Right ventricle myocardium inferior (tissue), 1 donor: ENCODE measurements at regions not wholly inside any gene's neighbourhood (a gene's known extent, or its start where the extent isn't known, plus 50 kb on each side); places are given as distances from the start of the nearest gene placed in this dataset.

ENCODE experiments used
- ATAC-seq: fragments of 200-7000 bp; cut with Tn5 transposase; one replicate; pipeline ENCODE4 v1.9.1; 2020; ENCODE audit warnings: mild to moderate bottlenecking, moderate library complexity
- DNase-seq: peaks from one replicate; pipeline ENCODE4 v3.0.0; 2021; ENCODE audit errors: missing footprints
- intact Hi-C: fragments of 100-400 bp; cut with DNase I; formaldehyde crosslinking; loops from one replicate; pipeline ENCODE4 v1.11.0; 2022
- donor health status: DM: no; HTN: yes; CAD: no; lungs with severe emphysema.

DNA sequence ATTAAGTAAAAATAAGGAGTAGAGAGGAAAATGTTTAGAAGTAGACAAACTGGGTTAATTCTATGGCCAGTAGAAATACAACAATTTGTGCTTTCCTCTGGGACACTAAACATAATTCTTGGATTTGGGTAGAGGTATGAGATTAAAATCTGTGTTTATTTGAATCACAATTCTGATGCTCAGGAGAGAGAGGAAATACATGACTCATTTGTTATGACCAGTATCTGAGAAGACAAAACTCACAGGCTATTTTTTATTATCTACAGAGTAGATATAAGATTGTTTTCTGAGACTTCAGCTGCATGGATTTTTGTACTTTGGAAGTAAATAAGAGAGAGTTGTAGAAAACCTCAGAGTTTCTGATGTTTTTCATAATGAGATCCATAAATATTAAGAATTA, 315.7 kb upstream of the CWC22 start:
- intact Hi-C loops: no loop called here
- ATAC-seq: no peak

DNA sequence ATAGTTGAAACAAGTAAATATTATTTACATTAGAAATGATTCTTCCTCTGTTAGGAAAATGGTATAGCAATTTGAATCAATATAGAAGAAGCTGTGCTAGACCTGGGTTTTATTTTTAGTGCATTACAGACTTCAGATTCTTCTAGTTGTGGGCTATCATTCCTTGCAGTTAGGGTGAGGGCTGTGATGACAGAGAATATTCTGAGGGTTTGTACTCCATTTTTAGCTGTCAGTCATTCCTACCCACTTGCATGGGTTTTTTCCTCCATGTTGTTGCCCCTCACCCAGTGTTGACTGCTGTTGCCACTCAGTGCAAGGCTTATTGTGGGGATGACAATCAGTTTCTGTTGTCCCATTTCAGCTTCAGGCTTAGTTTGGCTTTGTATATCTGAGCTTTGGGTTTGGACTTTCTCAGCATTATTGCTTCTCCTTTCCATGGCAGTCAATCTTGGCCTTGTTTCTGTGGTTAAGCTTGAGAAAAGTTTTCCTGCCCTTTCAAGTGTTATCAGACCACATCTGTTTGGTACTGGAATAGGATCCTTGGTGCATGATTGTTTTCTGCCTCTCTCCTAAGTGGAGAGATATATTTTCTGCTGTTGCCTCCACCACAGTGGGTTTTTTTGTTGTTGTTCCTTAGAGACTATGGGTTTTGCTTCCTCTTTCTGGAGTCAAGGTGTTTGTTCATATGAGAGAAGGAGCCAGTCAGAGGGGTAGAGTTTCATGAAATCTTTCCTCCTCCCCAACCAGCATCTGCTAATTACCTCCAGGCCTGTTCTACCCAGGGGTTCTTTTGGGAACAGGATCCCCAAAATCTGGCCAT, 312.7 kb upstream of the CWC22 start:
- ATAC-seq (no peak), DNase-seq (no peak)
- intact Hi-C loops: no loop called here

More for the DNA sequence above, 315.7 kb upstream of the CWC22 start:
- DNase-seq: no peak

DNA sequence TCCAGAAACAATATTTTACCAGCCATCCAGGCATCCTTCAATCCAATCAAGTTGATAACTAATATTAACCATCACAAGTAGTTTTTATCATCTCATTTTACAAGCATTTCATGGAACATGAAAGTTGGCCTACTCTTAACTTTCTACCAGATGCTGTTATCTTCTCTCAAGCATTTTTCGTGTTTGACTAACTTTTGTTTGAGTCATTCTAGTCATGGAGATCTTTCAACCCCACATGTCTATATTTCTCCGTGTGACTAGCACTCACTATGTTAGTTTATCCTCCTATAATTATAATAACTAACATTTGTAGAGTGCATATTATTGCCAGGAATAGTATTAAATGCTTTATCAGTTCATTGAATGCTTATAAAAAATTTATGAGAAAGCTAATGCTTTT, 307.0 kb upstream of the CWC22 start:
- DNase-seq: no peak
- no peak for ATAC-seq
- intact Hi-C loops: no loop called here

DNA sequence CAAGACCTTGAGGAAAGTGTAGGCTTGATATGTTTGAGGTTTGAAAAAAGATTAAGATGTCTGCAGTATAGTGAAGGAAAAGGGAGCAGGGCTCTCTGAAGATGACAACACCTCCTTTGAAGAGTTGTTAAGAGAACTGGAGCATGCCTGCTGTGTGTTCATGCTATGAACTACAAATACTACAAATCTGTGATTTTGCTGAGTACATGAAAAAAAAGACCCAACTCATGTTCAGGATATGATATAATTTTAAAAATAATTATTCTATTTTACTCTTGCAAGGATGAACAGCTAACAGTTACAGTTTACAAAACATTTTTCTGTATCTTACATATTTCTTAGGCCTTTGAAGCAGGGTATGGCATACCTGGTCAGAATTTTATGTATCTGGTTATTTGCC, 305.4 kb upstream of the CWC22 start:
- intact Hi-C loops: no loop called here
- DNase-seq: no peak
- no peak for ATAC-seq

DNA sequence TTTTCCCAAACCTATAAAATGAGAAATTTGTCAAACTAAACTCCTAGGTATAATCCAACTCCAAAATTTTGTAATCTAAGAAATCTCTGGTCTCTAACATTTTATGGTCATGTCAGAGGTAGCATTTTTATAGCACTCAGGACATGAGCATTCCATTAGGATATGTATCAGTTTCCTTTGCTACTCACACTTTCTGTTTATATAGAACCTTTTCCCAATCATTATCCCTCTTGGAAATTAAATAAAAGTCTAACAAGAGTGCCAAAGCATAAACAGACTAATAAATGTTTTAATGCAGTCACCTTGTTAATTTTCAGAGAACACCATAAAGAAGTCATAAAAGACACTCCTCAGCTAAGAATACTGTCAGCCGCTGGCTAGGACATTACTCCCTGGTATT, 300.0 kb upstream of the CWC22 start:
- ATAC-seq: no peak
- DNase-seq: no peak
- intact Hi-C loops: no loop called here

DNA sequence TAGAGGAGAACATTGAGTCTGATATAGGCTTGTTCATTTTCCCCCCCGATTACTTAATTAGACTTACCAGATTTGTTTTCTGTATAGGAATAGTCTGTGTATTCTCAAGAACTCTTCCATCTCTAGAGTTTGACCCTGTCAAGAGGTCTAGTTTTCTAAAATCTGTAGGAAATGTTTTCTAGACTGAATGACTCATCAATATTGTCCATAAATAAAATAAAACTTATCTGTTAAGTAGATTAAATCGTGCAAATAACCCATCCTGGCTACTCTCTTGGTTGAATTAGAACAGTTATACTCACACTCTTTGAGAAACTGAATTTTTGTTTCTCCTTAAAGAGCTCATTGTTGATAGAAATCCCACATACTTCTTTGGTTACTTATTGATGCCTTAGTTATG, 299.2 kb upstream of the CWC22 start:
- intact Hi-C loops: no loop called here
- ATAC-seq: no peak
- no peak for DNase-seq

DNA sequence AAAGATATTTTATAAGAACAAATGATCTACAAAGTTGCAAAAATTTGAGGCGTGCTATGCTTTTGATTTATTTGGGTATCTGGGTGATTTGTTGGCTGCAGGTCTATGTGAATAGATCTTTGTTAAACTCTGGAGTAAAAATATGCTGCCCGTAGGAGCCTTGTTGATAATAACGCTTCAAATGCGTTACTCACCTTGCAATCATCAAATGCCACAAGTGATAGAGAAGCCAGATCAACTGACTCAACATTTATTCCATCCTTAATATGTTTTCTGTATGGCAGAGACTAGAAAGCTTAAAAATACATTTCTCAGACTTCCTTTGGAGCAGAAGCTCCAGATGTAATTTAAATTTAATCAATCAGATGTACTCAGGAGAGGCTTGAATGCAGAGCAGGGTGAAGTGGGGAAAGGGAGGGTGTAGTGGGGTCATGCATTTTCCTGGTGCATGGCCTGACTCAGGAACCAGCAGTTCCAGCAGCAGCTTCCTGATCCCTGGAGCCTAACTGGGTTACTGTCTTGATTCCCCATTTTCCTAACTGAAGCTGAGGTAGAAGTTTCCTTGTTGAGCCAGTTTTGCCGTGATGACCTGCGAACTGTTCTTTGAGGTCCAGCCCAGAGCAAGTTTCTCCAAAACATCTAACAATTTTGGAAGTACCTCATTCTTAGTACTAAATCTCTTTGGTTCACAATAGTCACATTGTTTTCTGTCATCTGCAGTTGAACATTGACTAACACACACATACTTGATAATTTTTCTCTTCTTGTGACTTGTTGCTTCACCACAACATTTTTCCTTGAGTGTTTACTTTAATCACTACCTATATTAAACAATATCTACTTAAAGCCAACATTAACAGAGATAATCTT, 284.7 kb upstream of the CWC22 start:
- ATAC-seq (no peak), DNase-seq (no peak)
- intact Hi-C loops: no loop called here

DNA sequence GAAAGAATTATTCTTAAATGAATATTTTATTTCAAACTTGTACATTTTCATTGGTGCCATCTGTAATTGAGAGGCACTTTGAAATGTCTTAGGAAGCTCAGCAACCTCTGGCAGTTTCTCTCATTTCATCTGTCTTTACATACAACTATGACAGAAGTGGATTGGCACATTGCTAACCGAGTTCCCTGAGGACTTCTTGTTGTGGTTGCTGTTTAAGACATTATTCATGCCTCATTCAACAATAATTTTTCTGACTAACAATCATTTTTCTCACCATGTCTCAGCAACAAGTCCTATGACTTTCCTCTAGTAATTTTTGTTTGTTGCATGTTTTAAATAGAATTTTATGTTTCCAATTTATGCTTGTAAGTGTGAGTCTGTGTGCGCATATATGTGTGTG, 284.0 kb upstream of the CWC22 start:
- no peak for DNase-seq
- intact Hi-C loops: no loop called here
- ATAC-seq: no peak

DNA sequence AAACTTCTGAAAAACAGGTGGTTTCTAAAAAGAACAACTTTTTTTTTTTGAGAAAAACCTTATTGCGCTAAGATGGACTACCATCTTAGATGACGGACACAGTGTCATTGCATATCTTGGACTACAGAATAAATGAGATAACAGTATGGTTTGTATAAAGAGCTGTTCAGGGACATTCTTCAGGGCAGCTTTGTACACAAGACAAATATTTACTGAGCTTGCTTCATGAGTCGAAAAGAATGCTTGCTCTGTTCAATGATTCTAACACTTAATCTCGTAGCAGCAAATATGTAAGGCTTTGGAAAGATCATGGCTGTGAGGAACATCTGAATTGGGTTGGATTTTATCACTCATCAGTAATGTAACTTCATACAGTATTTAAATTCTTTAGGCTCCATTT, 282.5 kb upstream of the CWC22 start:
- no peak for DNase-seq
- no peak for ATAC-seq
- intact Hi-C loops: no loop called here

DNA sequence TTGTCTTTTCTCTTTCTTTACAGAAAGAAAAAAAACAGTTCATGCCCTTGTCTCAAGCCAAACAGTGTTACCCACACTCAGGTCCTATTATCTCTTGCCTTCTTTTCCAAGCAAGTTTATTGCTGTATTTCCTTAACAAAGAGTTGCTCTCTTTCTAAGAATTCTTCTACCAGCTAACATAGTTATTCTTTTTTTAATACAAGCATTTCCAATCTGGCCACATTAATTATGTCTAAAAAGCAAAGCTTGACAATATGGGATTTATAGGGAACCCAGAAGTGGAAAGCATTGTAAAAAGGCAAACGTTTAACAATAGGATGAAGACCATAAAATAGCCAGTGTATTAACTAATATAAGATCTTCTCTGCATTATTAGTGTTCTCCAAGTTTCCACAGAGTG, 272.5 kb upstream of the CWC22 start:
- intact Hi-C loops: no loop called here
- DNase-seq (no peak), ATAC-seq (no peak)

DNA sequence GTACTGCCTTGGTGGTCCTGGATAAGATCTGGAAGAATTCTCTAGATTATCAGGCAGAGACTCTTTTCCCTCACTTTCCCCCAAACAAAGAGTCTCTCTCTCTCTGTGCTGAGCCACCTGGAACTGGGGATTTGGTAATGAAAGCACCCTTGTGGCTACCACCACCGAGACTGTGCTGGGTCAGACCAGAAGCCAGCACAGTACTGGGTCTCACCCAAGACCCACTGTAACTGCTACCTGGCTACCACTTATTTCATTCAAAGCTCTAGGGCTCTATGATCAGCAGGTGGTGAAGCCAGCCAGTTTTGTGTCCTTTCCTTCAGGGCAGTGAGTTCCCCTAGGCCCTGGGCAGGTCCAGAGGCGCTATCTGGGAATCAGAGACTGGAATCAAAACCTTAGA, 269.6 kb upstream of the CWC22 start:
- DNase-seq: no peak
- intact Hi-C loops: no loop called here
- no peak for ATAC-seq

DNA sequence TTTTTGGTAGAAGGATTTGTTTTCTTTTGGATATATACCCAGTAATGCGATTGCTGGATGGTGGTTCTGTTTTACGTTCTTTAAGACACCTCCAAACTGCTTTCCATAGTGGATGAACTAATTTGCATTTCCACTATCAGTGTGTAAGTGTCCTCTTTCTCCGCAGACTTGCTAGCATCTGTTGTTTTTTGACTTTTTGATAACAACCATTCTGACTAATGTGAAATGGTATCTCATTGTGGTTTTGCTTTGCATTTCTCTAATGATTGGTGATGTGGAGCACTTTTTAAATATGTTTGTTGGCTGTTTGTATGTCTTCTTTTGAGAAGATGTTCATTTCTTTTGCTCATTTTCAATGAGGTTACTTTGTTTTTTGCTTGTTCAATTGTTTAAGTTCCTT, 260.9 kb upstream of the CWC22 start:
- ATAC-seq: no peak
- DNase-seq: no peak
- intact Hi-C loops: no loop called here

DNA sequence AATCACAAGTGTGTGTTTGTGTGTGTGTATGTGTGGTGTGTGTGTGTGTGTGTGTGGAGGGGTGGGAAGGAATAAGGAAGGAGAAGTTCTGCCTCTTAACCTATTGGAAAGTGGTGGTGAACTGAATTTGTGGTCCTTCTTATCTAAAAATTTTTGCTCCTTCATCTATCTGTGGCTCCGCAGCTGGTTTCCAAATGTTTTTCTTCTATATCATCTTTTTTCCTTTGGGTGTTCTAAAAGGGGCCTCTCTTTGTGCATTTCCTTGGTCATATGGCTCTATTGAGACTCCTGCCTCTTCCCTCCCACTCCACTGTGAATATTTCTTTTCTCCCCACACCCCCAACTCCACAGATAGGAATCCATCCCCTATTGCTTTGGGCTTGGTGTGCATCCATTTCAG, 254.9 kb upstream of the CWC22 start:
- no peak for ATAC-seq
- intact Hi-C loops: no loop called here

DNA sequence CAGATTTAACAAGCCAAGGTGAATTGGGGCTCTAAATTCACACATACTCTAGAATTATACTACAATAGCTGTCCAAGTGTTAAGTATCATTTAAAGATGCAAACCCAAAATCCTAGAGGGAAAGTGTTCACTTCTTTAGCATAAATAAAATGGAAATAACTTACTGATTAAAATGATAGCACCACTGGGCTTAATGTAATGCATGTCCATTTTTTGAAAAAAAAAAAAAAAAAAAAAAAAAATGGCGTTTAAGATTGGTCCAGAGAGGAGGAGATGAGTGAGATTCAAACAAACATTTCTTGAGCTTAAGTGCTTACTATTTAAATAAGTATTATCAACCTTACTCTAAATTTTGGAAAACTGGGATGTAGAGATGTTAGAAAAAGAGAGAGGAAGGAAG, 251.5 kb upstream of the CWC22 start:
- DNase-seq (no peak), ATAC-seq (no peak)
- intact Hi-C loops: no loop called here

More for the DNA sequence above, 254.9 kb upstream of the CWC22 start:
- no peak for DNase-seq

DNA sequence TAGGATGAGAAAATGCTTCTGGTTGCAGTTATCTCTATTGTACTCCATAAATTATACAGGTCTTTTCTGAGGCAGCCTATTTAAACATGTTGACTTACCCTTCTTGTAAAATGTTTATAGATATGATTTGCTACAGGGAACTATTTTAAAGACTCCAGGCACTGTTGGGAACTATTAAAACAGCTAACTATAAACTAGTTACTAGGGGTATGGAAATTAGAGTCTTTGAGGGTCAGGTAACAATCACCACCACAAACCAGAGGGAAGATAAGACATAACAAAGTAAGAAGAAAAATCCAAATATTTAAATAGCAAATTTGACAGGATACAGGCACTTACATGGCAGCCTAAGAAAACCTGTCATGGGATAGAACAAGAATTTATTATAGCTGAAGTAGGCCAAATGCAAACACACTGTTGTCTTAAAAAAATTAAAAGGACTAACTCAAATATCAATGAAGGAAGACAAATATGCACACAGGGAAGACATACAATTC, 251.0 kb upstream of the CWC22 start:
- no peak for DNase-seq
- intact Hi-C loops: no loop called here
- ATAC-seq: no peak

DNA sequence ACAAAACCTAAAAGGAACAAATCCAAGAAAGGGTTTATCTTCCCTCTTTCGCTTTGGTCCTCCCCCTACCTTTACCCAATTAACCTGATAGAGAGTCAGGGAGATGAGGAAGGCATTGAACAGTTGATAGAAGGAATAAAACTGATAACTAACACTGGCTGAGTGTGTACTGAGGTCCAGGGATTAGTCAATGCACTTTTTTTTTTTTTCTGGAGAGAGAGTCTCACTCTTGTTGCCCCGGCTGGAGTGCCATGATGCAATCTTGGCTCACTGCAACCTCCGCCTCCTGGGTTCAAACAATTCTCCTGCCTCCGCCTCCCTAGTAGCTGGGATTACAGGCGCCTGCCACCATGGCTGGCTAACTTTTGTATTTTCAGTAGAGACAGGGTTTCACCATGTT, 250.2 kb upstream of the CWC22 start:
- ATAC-seq (no peak), DNase-seq (no peak)
- intact Hi-C loops: no loop called here

DNA sequence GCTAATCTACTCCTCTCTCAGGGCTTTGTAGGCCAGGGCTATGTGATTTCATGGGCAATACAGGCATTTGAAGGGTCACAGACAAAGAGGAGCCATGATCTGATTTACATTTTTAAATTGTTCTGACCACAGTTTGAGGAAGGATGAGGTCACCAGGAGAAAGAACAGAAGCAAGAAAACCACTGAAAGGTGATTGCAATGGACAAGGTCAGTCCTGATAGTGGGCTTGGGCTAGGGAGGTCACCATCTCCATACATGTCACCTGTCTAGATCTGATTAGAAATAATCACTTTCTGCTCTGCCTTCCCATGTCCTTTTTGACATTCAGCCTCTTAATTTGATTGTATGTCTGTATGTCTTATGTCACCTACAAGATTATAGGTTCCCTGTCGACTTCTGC, 248.9 kb upstream of the CWC22 start:
- intact Hi-C loops: no loop called here
- DNase-seq (no peak), ATAC-seq (no peak)

DNA sequence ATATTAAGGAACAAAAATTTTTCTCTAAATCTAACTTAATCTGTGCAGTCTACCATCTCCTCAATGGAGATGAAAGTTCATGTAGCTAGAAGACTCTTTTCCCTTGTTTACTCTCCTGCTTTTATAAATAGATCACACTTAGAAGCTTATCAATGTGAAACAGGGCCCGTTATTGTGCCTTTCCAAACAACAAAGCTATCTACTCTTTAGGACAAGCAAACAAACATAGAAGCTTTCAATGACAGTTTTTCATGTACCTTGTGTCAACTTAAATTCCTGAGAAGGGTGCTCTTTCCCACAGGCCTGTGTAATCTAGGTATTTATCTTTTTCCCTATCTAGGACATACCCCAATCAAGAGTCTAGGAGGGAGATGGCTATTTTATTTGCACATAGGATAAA, 247.8 kb upstream of the CWC22 start:
- intact Hi-C loops: no loop called here
- DNase-seq: no peak
- no peak for ATAC-seq

DNA sequence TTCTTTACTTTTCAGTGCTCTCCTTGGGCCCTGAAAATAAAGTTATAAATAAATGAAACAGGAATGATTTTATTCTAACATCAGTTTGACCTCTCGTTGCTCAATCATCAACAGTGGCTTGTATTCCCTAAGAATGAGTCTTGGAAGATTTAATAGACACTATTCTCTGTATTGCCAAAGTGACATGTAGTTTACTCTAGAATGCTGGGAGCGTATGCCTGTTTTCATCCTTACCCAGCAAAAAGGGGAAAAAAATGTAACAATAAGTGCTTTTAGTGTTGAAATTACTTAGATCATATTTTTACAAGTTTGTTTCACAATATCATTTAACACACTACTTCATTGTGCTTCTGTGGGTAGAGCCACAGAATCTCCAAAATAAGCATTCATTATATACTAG, 240.6 kb upstream of the CWC22 start:
- intact Hi-C loops: no loop called here
- no peak for DNase-seq
- ATAC-seq: peak; percentile 71

DNA sequence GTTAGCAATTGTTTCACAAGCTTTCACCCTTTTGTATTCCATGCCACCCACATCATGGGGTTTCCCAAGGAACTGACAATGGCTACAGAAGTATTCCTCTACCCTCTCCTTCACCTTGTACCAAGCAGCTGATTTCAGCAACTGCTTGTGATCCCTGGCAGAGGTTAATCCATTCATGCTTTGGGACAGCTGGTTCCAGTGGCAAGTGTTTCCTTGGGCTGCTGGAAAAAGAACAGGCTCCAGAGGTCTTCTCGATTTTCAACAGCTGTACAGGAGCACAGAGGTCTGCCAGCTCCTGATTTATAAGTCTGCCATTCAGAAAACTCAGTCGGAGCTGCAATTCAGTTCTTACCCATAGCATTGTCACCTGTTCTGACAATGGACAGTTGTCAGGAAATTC, 239.2 kb upstream of the CWC22 start:
- ATAC-seq: peak; percentile 46
- no peak for DNase-seq
- intact Hi-C loops: no loop called here
